Heart right ventricle (tissue), 16 donors: ENCODE measurements at regions not wholly inside any gene's neighbourhood (a gene's known extent, or its start where the extent isn't known, plus 50 kb on each side); places are given as distances from the start of the nearest gene placed in this dataset.
"Not testable (repeated sequence)": the region's sequence is repeated elsewhere in the genome, so short reads cannot be mapped to it uniquely, and the experiment has no call there.

Experiments
- ATAC-seq, 8 donors: fragments of 200-7000 bp; cut with Tn5 transposase; one replicate each; pipeline ENCODE4 v1.9.1; 2020; ENCODE audit warnings: mild to moderate bottlenecking in 8 of 8, moderate library complexity in 8 of 8, moderate number of reproducible peaks in 1 of 8
- DNase-seq, 2 donors: peaks; one replicate each; pipeline ENCODE4 v3.0.0-alpha.2; 2020
- H3K27ac ChIP-seq, 10 donors: fragments of 200-600 bp; sonication (generic) in 2 of 10; one replicate each; pipeline versions ENCODE4 v1.5.0 to v1.8.0; 2020 to 2022; ENCODE audit warnings: mild to moderate bottlenecking in 3 of 10
- H3K27me3 ChIP-seq, 7 donors: fragments of 200-600 bp; one replicate each; pipeline ENCODE4 v1.8.0; 2021 to 2022; ENCODE audit warnings: mild to moderate bottlenecking in 2 of 7
- H3K36me3 ChIP-seq, 9 donors: fragments of 200-600 bp; sonication (generic) in 1 of 9; one replicate each; pipeline versions ENCODE4 v1.5.0 to v1.8.0; 2020 to 2022; ENCODE audit warnings: mild to moderate bottlenecking in 2 of 9
- H3K4me1 ChIP-seq, 9 donors: fragments of 200-600 bp; sonication (generic) in 1 of 9; one replicate each; pipeline versions ENCODE4 v1.5.0 to v1.8.0; 2020 to 2022; ENCODE audit warnings: mild to moderate bottlenecking in 4 of 9
- H3K4me3 ChIP-seq, 10 donors: fragments of 200-600 bp; sonication (generic) in 2 of 10; one replicate each; pipeline versions ENCODE4 v1.5.0 to v1.8.0; 2020 to 2022; ENCODE audit warnings: mild to moderate bottlenecking in 7 of 10, moderate library complexity in 2 of 10
- H3K9me3 ChIP-seq, 11 donors: fragments of 200-600 bp in 10 of 11; sonication (generic) in 2 of 11; one replicate each; pipeline versions ENCODE4 v1.5.0 to v1.8.0; 2013 to 2022; ENCODE audit warnings: mild to moderate bottlenecking in 2 of 11, control low read depth in 1 of 11, moderate library complexity in 1 of 11
- whole genome bisulfite sequencing, 2 donors: extraction: QIAGEN DNeasy Blood & Tissue Kit; methylation state at CpG; one replicate each; pipeline ENCODE4 v1.1.7; 2013; ENCODE audit warnings: inconsistent platforms in 1 of 2; 5-methylcytosine and 5-hydroxymethylcytosine counted together
- intact Hi-C, 10 donors: fragments of 100-400 bp; cut with DNase I; formaldehyde crosslinking; loops; one replicate each; pipeline versions ENCODE4 v1.11.1 to v1.14.2; 2022
- TF ChIP-seq, protein P1 (sequence below), 9 donors: fragments of 200-600 bp; sonication (generic) in 2 of 9; IDR thresholded peaks; one replicate each; pipeline versions ENCODE4 v1.5.0 to v1.8.0; 2021 to 2022; ENCODE audit warnings: antibody characterized with exemption in 9 of 9, mild to moderate bottlenecking in 5 of 9, moderate library complexity in 1 of 9
- donor health status: Arrhythmogenic right ventricular cardiomyopathy.
- donor health status: ischemic (EF 13 %, LVEDD 7.1; RV severe dilation, severe dysfunction).
- donor health status: healthy with polysubstance abuse.
- donor health status: DM: no; HTN: yes; CAD: no.
- donor health status: DM: no; HTN: no; CAD: no.
- donor health status: ischemic (EF 25% LVEDD 6.9; RV normal size, moderate dysfunction).
- donor health status: ischemic (EF 25% LVEDD 5.7; RV mildly dilated, moderate dysfunction).
- donor health status: healthy.
- donor health status: DM: yes; HTN: yes; CAD: no.
- donor health status: Ischemic cardiomyopathy.
- donor health status: ischemic (EF 35%, LVEDD 5.7; RV mildly dilated, moderate dysfunction).
- donor health status: nonischemic (EF 11% LVEDD 7.7; RV severe dilation, severe dysfunction).
- donor health status: DM: yes; HTN: yes; CAD: no.
- donor health status: PGD.
- donor health status: ischemic (EF 29% LVEDD 5.4; RV normal size, mild dysfunction).
- donor health status: nonischemic (EF 23%, LVEDD 6.1; RV moderate dilation, normal function).

DNA sequence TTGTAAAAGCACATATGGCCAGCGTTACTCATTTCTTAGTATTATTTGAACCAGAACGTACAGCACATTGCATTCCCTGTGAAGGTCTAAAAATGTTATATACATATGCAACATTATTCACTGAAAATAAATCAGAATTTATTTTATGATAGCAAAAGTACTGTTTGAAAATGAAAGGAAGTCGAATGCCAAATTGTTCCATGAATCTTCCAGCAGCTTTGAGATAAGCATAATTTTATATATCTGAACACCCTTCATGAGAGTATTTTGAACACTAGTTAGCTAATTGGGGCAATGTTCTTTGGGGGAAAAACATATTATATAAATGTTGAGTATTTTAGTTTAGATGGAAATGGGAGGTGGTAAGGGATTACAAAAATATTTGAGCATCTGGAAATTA is 300.7 kb upstream of the SYT1 start:
- H3K36me3 ChIP-seq = no peaks in the 10 kb centered on the region
- no peaks in the 10 kb centered on the region for H3K27me3 ChIP-seq
- no peak overlapping the region for H3K4me3 ChIP-seq
- DNase-seq (no peak), ATAC-seq (no peak)
- 74 to 77% methylated on average over 3 of the region's 3 CpGs for WGBS, 2 donors
- no peak overlapping the region for H3K27ac ChIP-seq
- TF ChIP-seq, protein P1, sequence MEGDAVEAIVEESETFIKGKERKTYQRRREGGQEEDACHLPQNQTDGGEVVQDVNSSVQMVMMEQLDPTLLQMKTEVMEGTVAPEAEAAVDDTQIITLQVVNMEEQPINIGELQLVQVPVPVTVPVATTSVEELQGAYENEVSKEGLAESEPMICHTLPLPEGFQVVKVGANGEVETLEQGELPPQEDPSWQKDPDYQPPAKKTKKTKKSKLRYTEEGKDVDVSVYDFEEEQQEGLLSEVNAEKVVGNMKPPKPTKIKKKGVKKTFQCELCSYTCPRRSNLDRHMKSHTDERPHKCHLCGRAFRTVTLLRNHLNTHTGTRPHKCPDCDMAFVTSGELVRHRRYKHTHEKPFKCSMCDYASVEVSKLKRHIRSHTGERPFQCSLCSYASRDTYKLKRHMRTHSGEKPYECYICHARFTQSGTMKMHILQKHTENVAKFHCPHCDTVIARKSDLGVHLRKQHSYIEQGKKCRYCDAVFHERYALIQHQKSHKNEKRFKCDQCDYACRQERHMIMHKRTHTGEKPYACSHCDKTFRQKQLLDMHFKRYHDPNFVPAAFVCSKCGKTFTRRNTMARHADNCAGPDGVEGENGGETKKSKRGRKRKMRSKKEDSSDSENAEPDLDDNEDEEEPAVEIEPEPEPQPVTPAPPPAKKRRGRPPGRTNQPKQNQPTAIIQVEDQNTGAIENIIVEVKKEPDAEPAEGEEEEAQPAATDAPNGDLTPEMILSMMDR (IDR thresholded peaks at IDR 0.05) = no peak
- H3K9me3 ChIP-seq = no peaks in the 10 kb centered on the region
- peaks cover 0 to 9% (median 0%) of the 10 kb centered on the region in 9 donors for H3K4me1 ChIP-seq
- intact Hi-C loops = no loop called here

DNA sequence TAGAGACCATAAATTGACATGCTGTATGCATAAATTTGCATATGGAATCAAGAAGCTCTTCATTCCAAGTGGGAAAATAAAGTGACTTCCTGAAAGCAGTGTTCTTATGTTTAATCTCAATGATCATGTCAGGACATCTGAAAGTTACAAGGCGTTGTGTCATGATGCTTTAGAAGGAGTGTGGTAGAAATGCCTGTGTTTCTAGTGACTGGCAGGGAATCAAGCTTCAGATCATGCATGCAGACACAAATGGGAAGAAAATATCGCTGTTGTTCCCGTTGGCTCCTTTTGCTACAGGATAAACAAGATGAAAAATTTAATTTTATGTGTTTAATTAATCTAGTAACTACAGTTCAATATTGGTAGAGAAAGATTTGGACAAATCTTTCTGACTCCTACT is 298.1 kb upstream of the SYT1 start:
- WGBS, 2 donors = 74 to 87% methylated on average over 3 of the region's 3 CpGs
- Histone ChIP-seq H3K27ac (no peak overlapping the region), H3K4me3 (no peak overlapping the region), H3K9me3 (no peaks in the 10 kb centered on the region), H3K27me3 (no peaks in the 10 kb centered on the region), H3K36me3 (no peaks in the 10 kb centered on the region), H3K4me1 (peaks cover 0 to 9% (median 0%) of the 10 kb centered on the region in 9 donors)
- DNase-seq (no peak), ATAC-seq (no peak)
- intact Hi-C loops = no loop called here
- TF ChIP-seq, protein P1 (IDR thresholded peaks at IDR 0.05) = no peak

DNA sequence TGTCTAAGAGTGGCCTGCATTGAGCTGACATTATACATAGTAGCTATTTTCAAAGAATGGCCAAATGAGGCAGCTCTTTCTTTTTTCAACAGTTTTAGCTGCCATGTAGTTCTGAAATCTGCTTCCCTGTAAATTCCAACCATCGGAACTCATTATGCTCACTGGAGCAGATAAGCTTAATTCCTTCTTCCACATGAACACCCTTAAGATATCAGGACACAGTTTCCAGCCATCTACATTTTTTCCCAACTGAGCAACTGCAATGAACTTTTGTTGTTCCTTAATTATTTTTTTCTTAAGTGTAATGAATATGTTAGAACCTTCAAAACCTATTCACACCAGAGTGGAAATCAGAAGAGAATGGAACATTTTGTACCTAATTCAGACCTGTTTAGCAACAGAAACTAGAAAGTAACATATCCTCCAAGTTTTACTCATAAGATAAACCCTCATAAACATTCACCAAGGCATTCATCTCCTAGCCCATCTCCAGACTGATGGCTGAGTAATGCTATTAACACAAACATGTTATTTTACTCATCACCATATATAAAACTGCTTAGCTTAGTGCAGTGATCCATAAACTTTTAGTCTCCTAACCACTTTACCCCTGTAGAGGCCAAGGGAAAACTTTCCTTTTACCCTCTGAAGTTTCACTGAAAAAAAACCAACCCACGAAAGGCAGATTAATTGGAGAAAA is 296.1 kb upstream of the SYT1 start:
- Histone ChIP-seq H3K9me3 (no peaks in the 10 kb centered on the region), H3K27me3 (no peaks in the 10 kb centered on the region), H3K4me1 (peaks cover 0 to 9% (median 0%) of the 10 kb centered on the region in 9 donors), H3K27ac (no peak overlapping the region), H3K36me3 (no peaks in the 10 kb centered on the region), H3K4me3 (no peak overlapping the region)
- TF ChIP-seq, protein P1 (IDR thresholded peaks at IDR 0.05) = no peak
- no peak for DNase-seq
- 59 to 67% methylated on average over 2 of the region's 2 CpGs for WGBS, 2 donors
- intact Hi-C loops = no loop called here
- no peak for ATAC-seq

DNA sequence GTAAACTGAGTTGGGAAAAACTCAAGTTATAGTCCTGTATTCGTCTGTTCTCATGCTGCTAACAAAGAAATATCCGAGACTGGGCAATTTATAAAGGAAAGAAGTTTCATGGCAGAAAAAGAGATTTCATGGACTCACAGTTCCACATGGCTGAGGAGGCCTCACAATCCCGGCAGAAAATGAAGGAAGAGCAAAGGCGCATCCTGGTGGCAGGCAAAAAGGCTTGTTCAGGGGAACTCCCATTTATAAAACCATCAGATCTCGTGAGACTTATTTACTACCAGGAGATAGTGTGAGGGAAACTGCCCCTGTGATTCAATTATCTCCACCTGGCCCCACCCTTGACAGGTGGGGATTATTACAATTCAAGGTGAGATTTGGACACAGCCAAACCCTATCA is 292.6 kb upstream of the SYT1 start:
- WGBS, 2 donors = 83 to 91% methylated on average over 5 of the region's 5 CpGs
- Histone ChIP-seq H3K9me3 (peaks cover 0 to 8% (median 0%) of the 10 kb centered on the region in 11 donors), H3K4me3 (no peak overlapping the region), H3K27ac (no peak overlapping the region), H3K27me3 (no peaks in the 10 kb centered on the region), H3K4me1 (no peaks in the 10 kb centered on the region), H3K36me3 (no peaks in the 10 kb centered on the region)
- no peak for DNase-seq
- no peak for ATAC-seq
- intact Hi-C loops = no loop called here
- TF ChIP-seq, protein P1 (IDR thresholded peaks at IDR 0.05) = no peak

DNA sequence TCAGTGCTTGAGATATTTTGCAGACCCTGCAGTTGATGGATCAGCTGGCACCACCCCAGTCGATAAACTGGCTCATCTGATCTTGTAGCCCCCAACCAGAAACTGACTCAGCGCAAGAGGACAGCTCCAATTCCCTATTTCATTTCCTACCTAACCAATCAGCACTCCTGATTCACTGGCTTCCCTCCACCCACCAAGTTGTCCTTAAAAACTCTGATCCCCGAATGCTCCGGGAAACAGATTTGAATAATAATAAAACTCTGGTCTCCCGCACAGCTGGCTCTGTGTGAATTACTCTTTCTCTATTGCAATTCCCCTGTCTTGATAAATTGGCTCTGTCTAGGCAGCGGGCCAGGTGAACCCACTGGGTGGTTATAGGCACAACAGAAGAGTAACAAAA is 289.4 kb upstream of the SYT1 start:
- H3K9me3 ChIP-seq, H3K4me1 ChIP-seq, ATAC-seq, H3K27me3 ChIP-seq, DNase-seq, H3K36me3 ChIP-seq, H3K4me3 ChIP-seq, H3K27ac ChIP-seq, intact Hi-C loops: not testable (repeated sequence)
- WGBS, 2 donors = 89 to 95% methylated on average over 6 of the region's 6 CpGs
